ENCODE measurements at regions not wholly inside any gene's neighbourhood (a gene's known extent, or its start where the extent isn't known, plus 50 kb on each side); places are given as distances from the start of the nearest gene placed in this dataset.

GRCh38 chr6:149218915-149219314 lies 98.6 kb upstream of the TAB2 start:
- DNase-seq, result no peak
- Mint-ChIP-seq H3K27me3 (ENCODE audit: low read depth in 3 of 3) (no peaks in the 10 kb centered on the region), H3K27ac (no peak overlapping the region), H3K36me3 (no peaks in the 10 kb centered on the region), H3K4me3 (no peak overlapping the region), H3K4me1 (no peaks in the 10 kb centered on the region), H3K9me3 (no peaks in the 10 kb centered on the region)

GRCh38 chr6:149220882-149221773 lies 96.4 kb upstream of the TAB2 start:
- Mint-ChIP-seq H3K4me1 (no peaks in the 10 kb centered on the region), H3K4me3 (no peak overlapping the region), H3K36me3 (no peaks in the 10 kb centered on the region), H3K27me3 (ENCODE audit: low read depth in 3 of 3) (peaks cover 0 to 3% (median 0%) of the 10 kb centered on the region in 3 donors), H3K9me3 (no peaks in the 10 kb centered on the region), H3K27ac (no peak overlapping the region)
- no peak for DNase-seq

- H3K4me1 Mint-ChIP-seq, result no peaks in the 10 kb centered on the region
- no peak for DNase-seq
- H3K4me3 Mint-ChIP-seq, result no peak overlapping the region
- peaks cover 0 to 3% (median 0%) of the 10 kb centered on the region in 3 donors for H3K27me3 Mint-ChIP-seq (ENCODE audit: low read depth in 3 of 3)
- no peak overlapping the region for H3K27ac Mint-ChIP-seq
- H3K36me3 Mint-ChIP-seq, result no peaks in the 10 kb centered on the region
- no peaks in the 10 kb centered on the region for H3K9me3 Mint-ChIP-seq
Measured at GRCh38 chr6:149221774-149222070, 95.8 kb upstream of the TAB2 start.

- no peak overlapping the region for H3K27ac Mint-ChIP-seq
Measured at GRCh38 chr6:149223120-149223903, 94.2 kb upstream of the TAB2 start.

GRCh38 chr6:149223904-149224351 lies 93.6 kb upstream of the TAB2 start:
- Mint-ChIP-seq H3K27ac (no peak overlapping the region), H3K4me3 (no peak overlapping the region), H3K9me3 (no peaks in the 10 kb centered on the region), H3K27me3 (ENCODE audit: low read depth in 3 of 3) (peaks cover 0 to 3% (median 3%) of the 10 kb centered on the region in 3 donors), H3K36me3 (no peaks in the 10 kb centered on the region), H3K4me1 (no peaks in the 10 kb centered on the region)
- DNase-seq, result no peak

More at GRCh38 chr6:149223120-149223903, 94.2 kb upstream of the TAB2 start:
- Mint-ChIP-seq H3K9me3 (no peaks in the 10 kb centered on the region), H3K4me3 (no peak overlapping the region), H3K36me3 (no peaks in the 10 kb centered on the region), H3K4me1 (no peaks in the 10 kb centered on the region), H3K27me3 (ENCODE audit: low read depth in 3 of 3) (peaks cover 0 to 3% (median 0%) of the 10 kb centered on the region in 3 donors)
- no peak for DNase-seq

GRCh38 chr6:149224399-149224798 lies 93.1 kb upstream of the TAB2 start:
- no peaks in the 10 kb centered on the region for H3K9me3 Mint-ChIP-seq
- peaks cover 0 to 3% (median 3%) of the 10 kb centered on the region in 3 donors for H3K27me3 Mint-ChIP-seq (ENCODE audit: low read depth in 3 of 3)
- H3K4me1 Mint-ChIP-seq, result no peaks in the 10 kb centered on the region
- H3K36me3 Mint-ChIP-seq, result no peaks in the 10 kb centered on the region
- DNase-seq, result no peak
- H3K27ac Mint-ChIP-seq, result no peak overlapping the region
- no peak overlapping the region for H3K4me3 Mint-ChIP-seq

- H3K27me3 Mint-ChIP-seq (ENCODE audit: low read depth in 3 of 3), result peaks cover 0 to 3% (median 3%) of the 10 kb centered on the region in 3 donors
Measured at GRCh38 chr6:149225370-149225769, 92.1 kb upstream of the TAB2 start.

GRCh38 chr6:149225946-149226345 lies 91.6 kb upstream of the TAB2 start:
- Mint-ChIP-seq H3K4me3 (no peak overlapping the region), H3K27me3 (ENCODE audit: low read depth in 3 of 3) (peaks cover 0 to 3% (median 3%) of the 10 kb centered on the region in 3 donors), H3K4me1 (no peaks in the 10 kb centered on the region), H3K36me3 (no peaks in the 10 kb centered on the region), H3K9me3 (no peaks in the 10 kb centered on the region), H3K27ac (no peak overlapping the region)
- DNase-seq, result no peak

More at GRCh38 chr6:149225370-149225769, 92.1 kb upstream of the TAB2 start:
- Mint-ChIP-seq H3K4me3 (no peak overlapping the region), H3K4me1 (no peaks in the 10 kb centered on the region), H3K9me3 (no peaks in the 10 kb centered on the region), H3K27ac (no peak overlapping the region), H3K36me3 (no peaks in the 10 kb centered on the region)
- no peak for DNase-seq

GRCh38 chr6:149227796-149228195 lies 89.7 kb upstream of the TAB2 start:
- Mint-ChIP-seq H3K9me3 (no peaks in the 10 kb centered on the region), H3K27ac (no peak overlapping the region), H3K4me1 (peaks cover under 1 to 11% of the 10 kb centered on the region in 2 donors), H3K4me3 (no peak overlapping the region), H3K27me3 (ENCODE audit: low read depth in 3 of 3) (peaks cover 1 to 5% (median 3%) of the 10 kb centered on the region in 3 donors), H3K36me3 (no peaks in the 10 kb centered on the region)
- no peak for DNase-seq

GRCh38 chr6:149228311-149228955 lies 89.1 kb upstream of the TAB2 start:
- DNase-seq, result no peak
- peaks cover 1 to 6% (median 3%) of the 10 kb centered on the region in 3 donors for H3K27me3 Mint-ChIP-seq (ENCODE audit: low read depth in 3 of 3)
- no peak overlapping the region for H3K4me3 Mint-ChIP-seq
- no peak overlapping the region for H3K27ac Mint-ChIP-seq
- no peaks in the 10 kb centered on the region for H3K36me3 Mint-ChIP-seq
- no peaks in the 10 kb centered on the region for H3K9me3 Mint-ChIP-seq
- peaks cover 7 to 17% of the 10 kb centered on the region in 2 donors for H3K4me1 Mint-ChIP-seq

GRCh38 chr6:149229096-149229495 lies 88.4 kb upstream of the TAB2 start:
- no peaks in the 10 kb centered on the region for H3K36me3 Mint-ChIP-seq

GRCh38 chr6:149230712-149231460 lies 86.6 kb upstream of the TAB2 start:
- Mint-ChIP-seq H3K4me3 (no peak overlapping the region), H3K9me3 (peaks cover 0 to 1% (median 0%) of the 10 kb centered on the region in 6 donors), H3K27ac (no peak overlapping the region), H3K4me1 (peaks cover 10 to 36% of the 10 kb centered on the region in 2 donors), H3K27me3 (ENCODE audit: low read depth in 3 of 3) (peaks cover 3 to 5% (median 3%) of the 10 kb centered on the region in 3 donors), H3K36me3 (no peaks in the 10 kb centered on the region)
- no peak for DNase-seq

More at GRCh38 chr6:149229096-149229495, 88.4 kb upstream of the TAB2 start:
- H3K4me1 Mint-ChIP-seq, result peaks cover 8 to 24% of the 10 kb centered on the region in 2 donors
- no peaks in the 10 kb centered on the region for H3K9me3 Mint-ChIP-seq
- H3K27ac Mint-ChIP-seq, result no peak overlapping the region
- no peak overlapping the region for H3K4me3 Mint-ChIP-seq
- H3K27me3 Mint-ChIP-seq (ENCODE audit: low read depth in 3 of 3), result peaks cover 1 to 6% (median 3%) of the 10 kb centered on the region in 3 donors
- no peak for DNase-seq

- no peak overlapping the region for H3K27ac Mint-ChIP-seq
- no peaks in the 10 kb centered on the region for H3K36me3 Mint-ChIP-seq
- H3K4me1 Mint-ChIP-seq, result peaks cover 10 to 36% of the 10 kb centered on the region in 2 donors
- H3K27me3 Mint-ChIP-seq (ENCODE audit: low read depth in 3 of 3), result peaks cover 3 to 5% (median 3%) of the 10 kb centered on the region in 3 donors
- no peak overlapping the region for H3K4me3 Mint-ChIP-seq
- DNase-seq, result no peak
- H3K9me3 Mint-ChIP-seq, result peaks cover 0 to 1% (median 0%) of the 10 kb centered on the region in 6 donors
Measured at GRCh38 chr6:149231778-149232177, 85.7 kb upstream of the TAB2 start.

Data from immature natural killer cell (primary cell).